OCI-LY7 (cell line): ENCODE measurements at regions not wholly inside any gene's neighbourhood (a gene's known extent, or its start where the extent isn't known, plus 50 kb on each side); places are given as distances from the start of the nearest gene placed in this dataset.

Source experiments
- BruUV-seq: library from RNA; stranded (reverse); fragments of 400-500 nt; replicated peaks from 2 replicates; lab custom pipeline; 2021; lab: Mats Ljungman, UMichigan
- CTCF ChIA-PET: fragments of 300-600 bp; sonication (Branson Sonifier 250); formaldehyde crosslinking; loops from one replicate; lab custom pipeline; 2022; ENCODE audit warnings: antibody characterized with exemption; ENCODE audit not compliant: unreplicated experiment; lab: Charles Lee
- POLR2A ChIA-PET: fragments of 300-600 bp; sonication (Branson Sonifier 250); formaldehyde crosslinking; loops from one replicate; lab custom pipeline; 2022; ENCODE audit warnings: antibody characterized with exemption; lab: Charles Lee
- DNase-seq: peaks from one replicate; pipeline ENCODE4 v3.0.0-alpha.2; 2015; ENCODE audit warnings: low spot score
- H2AFZ ChIP-seq: fragments of 200-600 bp; sonication (generic), shearing (Covaris generic); 2 replicates; pipeline ENCODE4 v1.6.1; 2014; ENCODE audit warnings: mild to moderate bottlenecking, antibody characterized with exemption, low read length, moderate library complexity
- H3K27ac ChIP-seq: fragments of 200-600 bp; sonication (generic); 2 replicates; pipeline ENCODE4 v1.5.1; 2014; ENCODE audit warnings: mixed run types, low read depth, mild to moderate bottlenecking, moderate library complexity, low read length, inconsistent platforms; ENCODE audit not compliant: poor library complexity, severe bottlenecking
- H3K36me3 ChIP-seq: fragments of 200-600 bp; sonication (generic); 2 replicates; pipeline ENCODE4 v1.6.1; 2014; ENCODE audit warnings: mild to moderate bottlenecking, antibody characterized with exemption, low read length, moderate library complexity, mixed read lengths; ENCODE audit not compliant: insufficient read depth
- H3K4me1 ChIP-seq: fragments of 200-600 bp; sonication (generic); 2 replicates; pipeline ENCODE4 v1.5.1; 2014; ENCODE audit warnings: mild to moderate bottlenecking, low read length; ENCODE audit not compliant: insufficient read depth, poor library complexity, severe bottlenecking
- H3K4me2 ChIP-seq: fragments of 200-600 bp; sonication (generic); 2 replicates; pipeline ENCODE4 v1.6.1; 2014; ENCODE audit warnings: mild to moderate bottlenecking, low read length
- H3K4me3 ChIP-seq: fragments of 200-600 bp; sonication (generic); 2 replicates; pipeline ENCODE4 v1.5.1; 2014; ENCODE audit warnings: mild to moderate bottlenecking, low read depth, low read length; ENCODE audit not compliant: poor library complexity, severe bottlenecking
- H3K79me2 ChIP-seq: fragments of 200-600 bp; sonication (generic); 2 replicates; pipeline ENCODE4 v1.6.1; 2016; ENCODE audit warnings: low read depth, mild to moderate bottlenecking, low read length, moderate library complexity, mixed read lengths; ENCODE audit not compliant: insufficient read depth
- H3K9me2 ChIP-seq: fragments of 200-600 bp; sonication (generic); 2 replicates; pipeline ENCODE4 v1.6.1; 2016; ENCODE audit warnings: mild to moderate bottlenecking, low read length, mixed read lengths; ENCODE audit not compliant: insufficient read depth
- H3K9me3 ChIP-seq: fragments of 200-600 bp; sonication (generic); 2 replicates; pipeline ENCODE4 v1.6.1; 2014; ENCODE audit warnings: mild to moderate bottlenecking, mixed run types, low read length, mixed read lengths
- H4K20me1 ChIP-seq: fragments of 200-600 bp; sonication (generic); 2 replicates; pipeline ENCODE4 v1.6.1; 2014; ENCODE audit warnings: mild to moderate bottlenecking, antibody characterized with exemption, low read length, moderate library complexity, mixed read lengths; ENCODE audit not compliant: insufficient read depth
- EZH2phosphoT487 ChIP-seq: fragments of 200-600 bp; sonication (generic); IDR thresholded peaks from 2 replicates; pipeline ENCODE4 v1.6.1; 2018; ENCODE audit warnings: low read depth, borderline replicate concordance, mild to moderate bottlenecking, mixed run types, antibody characterized with exemption, low read length, moderate library complexity, mixed read lengths
- intact Hi-C: fragments of 100-400 bp; cut with micrococcal nuclease; formaldehyde crosslinking; loops from one replicate; pipeline ENCODE4 v1.10.0; 2022; ENCODE audit not compliant: unreplicated experiment
- TF ChIP-seq, protein P1 (sequence below): fragments of 200-600 bp; sonication (generic); conservative IDR thresholded peaks from 2 replicates; pipeline ENCODE4 v1.5.1; 2014; ENCODE audit warnings: mild to moderate bottlenecking, antibody characterized with exemption, low read length, moderate library complexity, mixed read lengths

DNA sequence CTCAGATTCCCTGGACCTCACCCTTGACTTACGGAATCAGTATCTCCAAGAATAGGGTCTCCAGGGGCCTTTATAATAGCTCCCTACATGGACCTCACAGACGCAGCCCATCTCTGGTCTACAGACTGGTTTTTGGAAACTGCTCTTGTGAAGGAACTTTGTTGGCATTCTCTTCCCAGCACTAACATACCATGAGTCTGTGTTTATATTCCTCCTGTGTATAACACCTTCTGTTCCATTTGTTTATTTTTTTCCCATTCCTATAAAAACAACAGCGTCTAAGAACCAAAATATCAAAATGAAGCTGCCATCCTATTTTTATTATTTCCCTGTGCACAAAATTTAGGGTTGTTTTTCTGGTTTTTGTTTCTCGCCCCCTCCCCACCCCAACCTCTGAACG is 131.1 kb downstream of the NEDD1 start:
- H3K4me3 ChIP-seq: no peak overlapping the region
- ChIA-PET CTCF (no interaction called here), POLR2A (no interaction called here)
- DNase-seq: no peak
- no peak overlapping the region for H3K27ac ChIP-seq
- no peaks in the 10 kb centered on the region for H3K79me2 ChIP-seq
- peaks cover 6% of the 10 kb centered on the region for H3K4me1 ChIP-seq
- H3K36me3 ChIP-seq: no peaks in the 10 kb centered on the region
- H3K9me3 ChIP-seq: no peaks in the 10 kb centered on the region
- H4K20me1 ChIP-seq: no peaks in the 10 kb centered on the region
- BruUV-seq: no TSS peak
- no peak overlapping the region for H2AFZ ChIP-seq
- no peak for TF ChIP-seq EZH2phosphoT487
- no peak overlapping the region for H3K4me2 ChIP-seq
- no peaks in the 10 kb centered on the region for H3K9me2 ChIP-seq
- intact Hi-C loops: no loop called here

DNA sequence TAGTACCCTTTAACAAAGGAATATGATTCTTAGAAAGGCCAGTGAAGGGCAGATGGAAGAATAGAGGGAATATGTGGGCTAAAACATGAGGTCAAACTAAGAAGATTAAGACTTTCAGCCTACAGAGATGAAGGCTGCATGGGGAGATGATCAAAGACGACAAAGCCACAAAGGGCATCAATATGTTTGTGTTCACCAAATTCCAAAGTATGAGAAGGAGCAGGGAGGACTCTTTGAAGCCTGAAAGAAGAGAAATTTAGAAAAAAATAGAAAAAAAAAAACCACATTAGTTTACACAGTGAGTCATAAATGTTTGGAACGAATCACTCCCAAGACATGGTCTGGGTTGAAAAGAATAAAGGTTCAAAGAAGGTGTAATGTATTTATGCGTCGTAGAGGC is 131.8 kb downstream of the NEDD1 start:
- TF ChIP-seq EZH2phosphoT487: no peak
- TF ChIP-seq, protein P1, sequence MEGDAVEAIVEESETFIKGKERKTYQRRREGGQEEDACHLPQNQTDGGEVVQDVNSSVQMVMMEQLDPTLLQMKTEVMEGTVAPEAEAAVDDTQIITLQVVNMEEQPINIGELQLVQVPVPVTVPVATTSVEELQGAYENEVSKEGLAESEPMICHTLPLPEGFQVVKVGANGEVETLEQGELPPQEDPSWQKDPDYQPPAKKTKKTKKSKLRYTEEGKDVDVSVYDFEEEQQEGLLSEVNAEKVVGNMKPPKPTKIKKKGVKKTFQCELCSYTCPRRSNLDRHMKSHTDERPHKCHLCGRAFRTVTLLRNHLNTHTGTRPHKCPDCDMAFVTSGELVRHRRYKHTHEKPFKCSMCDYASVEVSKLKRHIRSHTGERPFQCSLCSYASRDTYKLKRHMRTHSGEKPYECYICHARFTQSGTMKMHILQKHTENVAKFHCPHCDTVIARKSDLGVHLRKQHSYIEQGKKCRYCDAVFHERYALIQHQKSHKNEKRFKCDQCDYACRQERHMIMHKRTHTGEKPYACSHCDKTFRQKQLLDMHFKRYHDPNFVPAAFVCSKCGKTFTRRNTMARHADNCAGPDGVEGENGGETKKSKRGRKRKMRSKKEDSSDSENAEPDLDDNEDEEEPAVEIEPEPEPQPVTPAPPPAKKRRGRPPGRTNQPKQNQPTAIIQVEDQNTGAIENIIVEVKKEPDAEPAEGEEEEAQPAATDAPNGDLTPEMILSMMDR: no peak
- BruUV-seq: no TSS peak
- intact Hi-C loops: no loop called here
- H3K36me3 ChIP-seq: no peaks in the 10 kb centered on the region
- no peak overlapping the region for H3K4me2 ChIP-seq
- ChIA-PET POLR2A (no interaction called here), CTCF (no interaction called here)
- H3K9me2 ChIP-seq: no peaks in the 10 kb centered on the region
- H3K4me3 ChIP-seq: no peak overlapping the region
- H3K4me1 ChIP-seq: peaks cover 6% of the 10 kb centered on the region
- no peak overlapping the region for H3K27ac ChIP-seq
- H4K20me1 ChIP-seq: no peaks in the 10 kb centered on the region
- H3K9me3 ChIP-seq: no peaks in the 10 kb centered on the region
- DNase-seq: no peak
- H2AFZ ChIP-seq: no peak overlapping the region
- H3K79me2 ChIP-seq: no peaks in the 10 kb centered on the region

GRCh38 chr12:97046901-97047300 is 139.8 kb downstream of the NEDD1 start:
- no peaks in the 10 kb centered on the region for H3K9me2 ChIP-seq
- no peaks in the 10 kb centered on the region for H3K9me3 ChIP-seq
- no peak overlapping the region for H3K27ac ChIP-seq
- no peaks in the 10 kb centered on the region for H4K20me1 ChIP-seq
- TF ChIP-seq, protein P1: no peak
- TF ChIP-seq EZH2phosphoT487: no peak
- ChIA-PET POLR2A (no interaction called here), CTCF (no interaction called here)
- H3K4me3 ChIP-seq: no peak overlapping the region
- H3K79me2 ChIP-seq: no peaks in the 10 kb centered on the region
- BruUV-seq: no TSS peak
- H3K4me1 ChIP-seq: peaks cover 24% of the 10 kb centered on the region
- intact Hi-C loops: no loop called here
- DNase-seq: no peak
- no peak overlapping the region for H3K4me2 ChIP-seq
- H2AFZ ChIP-seq: no peak overlapping the region
- no peaks in the 10 kb centered on the region for H3K36me3 ChIP-seq
